ENCODE measurements at regions not wholly inside any gene's neighbourhood (a gene's known extent, or its start where the extent isn't known, plus 50 kb on each side); places are given as distances from the start of the nearest gene placed in this dataset.
"Not testable (repeated sequence)": the region's sequence is repeated elsewhere in the genome, so short reads cannot be mapped to it uniquely, and the experiment has no call there.

DNA sequence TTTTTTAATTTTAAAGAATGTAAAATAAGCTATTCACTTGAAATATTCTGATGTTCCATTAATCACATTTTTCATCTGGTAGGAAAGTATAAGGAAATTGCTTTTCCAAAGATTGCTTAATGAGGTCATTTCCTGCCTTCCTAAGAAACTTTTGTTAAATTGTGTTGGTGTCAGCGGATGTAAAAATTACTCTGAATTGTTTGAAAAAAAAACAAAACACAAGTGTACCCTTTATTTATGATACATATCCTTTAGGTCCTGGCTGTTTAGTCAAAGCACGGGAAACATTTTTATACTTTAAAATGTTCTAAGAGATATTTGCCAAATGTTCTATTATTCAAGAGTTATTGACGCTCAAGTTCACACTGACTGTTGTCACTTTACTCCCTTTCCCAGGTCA, 1357.4 kb upstream of the GOT2 start:
- no peak for DNase-seq

DNA sequence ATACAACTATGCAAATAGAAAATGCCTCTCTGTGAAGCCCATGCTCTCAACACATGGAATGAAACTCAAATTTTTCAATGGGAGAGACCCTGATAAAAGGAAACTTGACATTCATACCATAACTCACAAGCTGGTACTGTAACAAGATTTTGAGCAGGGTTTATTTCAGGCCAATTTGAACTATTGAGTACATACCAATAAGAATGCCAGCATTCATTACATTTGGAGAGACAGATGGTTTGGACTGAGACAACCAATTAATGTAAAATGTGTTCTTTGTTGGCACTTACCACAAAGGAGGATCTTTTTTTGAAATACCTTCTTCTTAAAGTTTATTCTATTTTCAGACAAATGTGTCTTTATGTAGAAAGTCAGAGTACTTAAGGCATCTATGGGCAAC, 1357.0 kb upstream of the GOT2 start:
- DNase-seq: no peak

DNA sequence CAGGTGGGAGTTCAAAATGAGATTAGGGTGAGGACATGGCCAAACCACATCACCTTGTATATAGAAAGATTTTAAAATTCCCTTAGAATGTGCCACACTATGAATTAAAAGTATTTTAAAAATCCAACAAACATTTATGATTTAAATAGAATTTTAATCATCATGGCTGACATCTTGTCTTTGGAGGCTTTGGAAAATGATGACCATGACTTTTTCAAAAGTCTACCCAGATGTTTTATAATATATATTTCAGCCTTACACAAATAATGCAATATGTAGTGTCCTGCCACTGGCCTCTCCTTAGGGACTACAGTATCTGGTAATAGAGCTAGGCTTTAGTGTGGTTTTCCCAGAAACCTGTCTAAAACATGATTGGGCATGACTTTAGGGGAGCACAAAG, 1353.4 kb upstream of the GOT2 start:
- DNase-seq: no peak

DNA sequence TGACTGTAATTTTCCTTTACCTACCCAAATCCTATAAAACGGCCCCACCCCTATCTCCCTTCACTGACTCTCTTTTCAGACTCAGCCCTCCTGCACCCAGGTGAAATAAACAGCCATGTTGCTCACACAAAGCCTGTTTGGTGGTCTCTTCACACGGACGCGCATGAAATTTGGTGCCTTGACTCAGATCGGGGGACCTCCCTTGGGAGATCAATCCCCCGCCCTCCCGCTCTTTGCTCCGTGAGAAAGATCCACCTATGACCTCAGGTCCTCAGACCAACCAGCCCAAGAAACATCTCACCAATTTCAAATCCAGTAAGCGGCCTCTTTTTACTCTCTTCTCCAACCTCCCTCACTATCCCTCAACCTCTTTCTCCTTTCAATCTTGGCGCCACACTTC, 1344.7 kb upstream of the GOT2 start:
- DNase-seq: not testable (repeated sequence)

DNA sequence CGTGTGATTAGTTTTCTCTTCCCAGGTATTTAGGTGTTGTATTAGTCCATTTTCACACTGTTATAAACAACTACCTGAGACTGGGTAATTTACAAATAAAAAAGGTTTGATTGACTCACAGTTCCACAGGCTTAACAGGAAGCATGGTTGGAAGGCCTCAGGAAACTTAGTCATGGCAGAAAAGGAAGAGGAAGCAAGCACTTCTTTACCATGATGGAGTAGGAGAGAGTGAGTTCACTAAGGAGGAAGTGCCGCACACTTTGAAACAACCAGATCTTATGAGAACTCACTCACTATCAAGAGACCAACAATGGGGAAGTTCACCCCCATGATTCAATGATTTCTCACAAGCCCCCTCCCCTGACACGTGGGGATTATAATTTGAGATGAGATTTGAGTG, 1343.7 kb upstream of the GOT2 start:
- no peak for DNase-seq

DNA sequence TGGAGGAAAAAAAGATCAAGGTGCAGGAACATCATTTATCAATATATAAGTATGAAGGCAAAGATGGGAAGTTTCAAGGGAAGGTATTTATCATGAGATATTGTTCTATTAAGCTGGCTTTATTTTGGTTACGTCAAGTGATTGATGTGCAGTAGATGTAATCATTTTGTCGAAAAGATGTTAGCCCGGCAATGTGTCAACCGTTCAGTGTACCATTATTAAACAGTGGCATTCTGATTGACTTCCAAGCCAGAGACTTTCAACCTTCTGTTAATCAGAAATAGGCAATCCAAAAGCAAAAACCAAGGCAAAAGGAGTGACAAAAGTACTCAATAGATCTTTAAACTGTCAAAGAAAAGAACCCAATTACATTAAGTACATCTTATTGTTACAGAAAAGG, 1340.3 kb upstream of the GOT2 start:
- no peak for DNase-seq

DNA sequence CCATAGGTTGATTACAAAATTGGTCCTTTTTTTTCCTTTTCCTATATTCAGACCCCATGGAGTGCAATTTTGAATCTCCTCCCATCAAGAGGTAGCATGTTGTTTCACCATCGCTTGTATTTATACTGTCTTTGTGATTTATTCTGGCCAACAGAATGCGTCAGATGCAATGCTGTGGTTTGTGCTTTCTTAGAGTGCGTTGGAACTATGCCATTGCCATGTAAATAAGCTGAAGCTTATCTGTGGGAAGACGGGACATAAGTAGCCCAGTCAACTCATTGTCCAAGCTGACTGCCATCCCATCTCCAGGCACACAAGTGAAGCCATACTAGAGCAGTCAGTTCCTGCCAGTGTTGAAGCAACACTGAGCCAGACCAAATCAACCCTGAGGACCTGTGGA, 1339.3 kb upstream of the GOT2 start:
- no peak for DNase-seq

DNA sequence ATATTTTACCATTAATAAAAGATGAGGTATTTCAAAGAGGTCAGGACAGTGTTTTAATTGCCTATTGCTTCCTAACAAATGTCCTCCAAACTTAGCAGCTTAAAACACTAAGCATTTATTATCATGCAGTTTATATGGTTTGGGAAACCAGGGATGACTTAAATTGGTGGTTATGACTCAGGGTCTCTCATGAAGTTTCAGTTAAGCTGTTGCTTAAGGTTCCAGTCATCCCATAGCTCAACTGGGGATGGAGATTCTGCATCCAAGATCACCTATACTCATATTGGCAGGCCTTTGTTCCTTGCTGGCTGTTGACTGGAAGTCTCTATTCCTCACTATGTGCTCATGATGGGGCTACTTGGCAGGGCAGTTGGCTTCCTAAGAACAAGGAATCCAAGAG, 1329.9 kb upstream of the GOT2 start:
- no peak for DNase-seq

DNA sequence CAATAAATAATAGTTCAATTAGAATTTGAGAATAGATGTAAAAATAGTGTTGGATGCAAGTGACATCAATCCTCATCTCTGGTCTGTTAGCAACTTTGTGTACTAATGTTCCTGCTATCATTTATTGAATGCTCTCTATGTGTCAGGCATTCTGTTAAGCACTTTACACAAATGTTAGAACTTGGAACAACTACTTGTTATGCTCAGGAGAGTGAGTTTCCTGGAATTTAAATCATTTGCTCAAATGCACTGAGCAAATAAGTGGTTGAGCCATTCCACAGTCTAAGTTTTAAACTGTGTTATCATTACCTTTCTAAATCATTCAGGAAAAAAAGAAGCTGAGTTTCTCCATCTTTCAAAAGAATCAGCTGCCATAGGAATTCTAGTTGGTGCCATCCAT, 1327.3 kb upstream of the GOT2 start:
- DNase-seq: no peak

DNA sequence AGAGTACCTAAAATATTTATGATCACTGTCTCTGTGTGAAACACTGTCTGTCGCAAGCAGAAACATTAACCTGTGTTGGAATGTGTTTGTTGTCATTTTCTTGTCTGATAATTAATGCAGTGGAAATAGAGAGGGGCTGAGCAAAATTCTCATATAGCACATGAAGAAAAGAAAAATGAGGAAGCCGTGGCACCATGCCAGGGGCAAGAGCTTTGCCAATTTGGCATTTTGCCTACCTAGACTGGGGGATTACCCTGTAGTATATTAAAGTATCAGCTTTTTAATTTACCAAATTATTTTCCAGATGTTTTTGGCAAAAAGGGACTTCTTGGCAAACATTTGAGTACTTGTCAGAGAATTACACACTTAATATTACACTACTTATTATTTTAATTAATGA, 1326.6 kb upstream of the GOT2 start:
- no peak for DNase-seq

DNA sequence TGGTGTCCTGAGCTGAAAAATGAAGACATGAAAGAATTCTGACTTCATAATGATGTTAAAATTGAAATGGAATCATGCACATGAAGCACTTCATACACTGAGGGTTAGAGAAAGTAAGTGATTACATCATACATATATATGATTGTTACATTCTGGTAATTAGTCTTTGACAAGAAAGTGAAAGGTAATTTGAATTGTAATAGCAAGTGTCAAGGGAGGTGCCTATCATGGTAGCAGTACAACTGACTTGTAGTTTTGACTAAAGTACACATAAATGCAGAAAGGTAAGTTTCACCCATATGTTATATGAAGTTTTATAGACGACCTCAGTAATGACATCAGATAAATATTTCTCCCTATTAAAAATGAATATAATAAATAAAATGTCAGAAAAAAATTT, 1325.0 kb upstream of the GOT2 start:
- no peak for DNase-seq

DNA sequence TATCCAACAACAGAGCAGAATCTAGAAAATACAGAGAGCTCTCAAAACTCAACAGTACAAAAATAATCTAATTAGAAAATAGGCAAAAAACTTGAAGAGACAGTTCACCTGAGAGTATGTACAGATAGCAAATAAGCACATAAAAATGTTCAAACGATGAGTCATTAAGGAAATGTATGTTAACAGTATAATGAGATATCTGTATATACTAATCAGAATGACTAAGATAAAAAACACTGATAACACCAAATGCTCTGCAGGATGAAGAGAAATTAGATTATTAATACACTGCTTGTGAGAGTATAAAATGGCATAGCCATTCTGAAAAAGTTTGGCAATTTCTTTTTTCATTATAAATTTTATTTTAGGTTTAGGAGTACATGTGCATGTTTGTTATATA, 1307.6 kb upstream of the GOT2 start:
- no peak for DNase-seq

DNA sequence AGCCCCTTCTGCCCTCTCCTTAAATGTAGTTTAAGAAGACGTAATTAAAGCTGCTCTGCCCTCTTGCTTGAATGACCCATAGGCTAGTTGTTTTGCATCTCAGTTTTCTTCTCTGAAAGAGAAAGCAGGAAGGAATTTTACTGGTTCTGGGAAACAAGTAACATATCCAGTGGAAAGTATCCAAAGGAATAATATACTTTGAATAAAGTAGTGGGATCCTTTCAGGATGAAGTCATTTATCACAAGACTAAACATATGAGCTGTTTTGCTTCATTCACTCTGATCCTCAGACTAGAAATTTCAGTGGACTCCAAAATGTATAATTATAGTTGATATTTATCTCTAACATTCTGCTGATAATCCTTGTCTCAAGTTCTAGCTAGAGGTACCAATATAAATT, 1297.6 kb upstream of the GOT2 start:
- no peak for DNase-seq

DNA sequence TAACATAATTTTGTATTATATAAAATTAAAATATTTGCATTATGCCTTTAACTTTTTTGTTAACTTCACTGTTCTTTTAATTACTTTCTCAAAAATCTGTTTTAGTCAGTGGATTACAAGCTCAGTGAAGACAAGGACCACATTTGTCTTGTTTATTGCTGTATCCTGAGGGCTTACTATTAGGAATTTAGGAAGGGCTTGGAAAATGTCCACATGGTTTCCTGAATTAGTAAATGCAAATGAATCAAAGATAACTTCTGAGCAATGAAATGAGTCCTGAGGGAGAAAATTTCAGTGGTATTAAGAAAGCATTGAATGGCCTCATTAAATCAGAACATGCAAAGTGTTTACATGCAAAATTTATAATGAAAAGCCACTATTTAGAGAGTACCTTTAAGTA, 1293.2 kb upstream of the GOT2 start:
- DNase-seq: no peak

DNA sequence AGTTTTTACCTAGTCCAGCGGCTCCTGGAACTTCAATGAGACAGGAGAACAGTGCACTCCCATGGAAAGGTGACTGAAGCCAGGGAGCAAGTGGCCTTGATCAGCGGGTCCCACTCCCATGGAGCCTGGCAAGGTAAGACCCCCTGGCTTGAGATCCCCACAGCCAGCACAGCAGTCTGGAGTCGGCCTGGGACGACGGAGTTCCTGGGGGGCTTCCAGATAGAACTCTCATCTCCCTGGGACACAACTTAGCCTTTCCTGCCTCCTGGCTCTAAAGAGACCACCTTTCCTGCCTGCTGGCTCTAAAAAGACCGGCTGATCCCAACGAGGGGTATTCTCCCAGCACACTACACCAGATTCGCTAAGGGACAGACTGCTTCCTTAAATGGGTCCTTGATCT, 1279.0 kb upstream of the GOT2 start:
- no peak for DNase-seq

DNA sequence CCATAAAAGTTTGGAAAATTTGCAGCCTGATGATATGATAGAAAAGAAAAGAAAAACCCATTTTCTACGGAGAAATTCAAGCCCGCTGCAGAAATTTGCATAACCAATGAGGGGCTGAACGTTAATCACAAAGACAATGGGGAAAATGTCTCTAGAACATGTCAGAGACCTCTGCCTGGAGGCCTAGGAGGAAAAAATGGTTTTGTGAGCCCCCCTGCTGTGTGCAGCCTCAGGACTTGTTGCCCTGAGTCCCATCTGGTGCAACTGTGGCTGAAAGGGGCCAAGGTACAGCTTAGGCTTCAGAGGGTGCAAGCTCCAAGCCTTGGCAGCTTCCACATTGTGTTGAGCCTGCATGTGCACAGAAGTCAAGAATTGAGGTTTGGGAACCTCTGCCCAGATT, 1267.4 kb upstream of the GOT2 start:
- no peak for DNase-seq

DNA sequence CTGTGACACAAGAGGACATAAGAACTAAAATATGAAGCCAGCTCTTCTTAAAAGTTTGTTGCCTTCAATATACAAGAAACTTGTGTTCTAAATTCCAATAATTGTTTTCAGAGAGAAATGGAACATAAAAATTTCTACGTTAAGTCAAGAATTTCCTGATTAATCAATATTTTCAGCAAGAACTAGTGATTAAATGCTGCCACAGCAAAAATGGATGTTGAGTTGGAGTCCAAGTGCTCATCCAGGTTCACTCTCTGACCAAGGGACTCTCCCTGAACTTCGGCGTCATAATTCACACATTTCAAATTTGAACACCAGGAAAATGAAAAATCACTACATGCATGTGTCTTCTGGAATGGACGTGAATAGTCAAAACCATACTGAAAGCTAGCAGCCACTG, 1263.6 kb upstream of the GOT2 start:
- no peak for DNase-seq

DNA sequence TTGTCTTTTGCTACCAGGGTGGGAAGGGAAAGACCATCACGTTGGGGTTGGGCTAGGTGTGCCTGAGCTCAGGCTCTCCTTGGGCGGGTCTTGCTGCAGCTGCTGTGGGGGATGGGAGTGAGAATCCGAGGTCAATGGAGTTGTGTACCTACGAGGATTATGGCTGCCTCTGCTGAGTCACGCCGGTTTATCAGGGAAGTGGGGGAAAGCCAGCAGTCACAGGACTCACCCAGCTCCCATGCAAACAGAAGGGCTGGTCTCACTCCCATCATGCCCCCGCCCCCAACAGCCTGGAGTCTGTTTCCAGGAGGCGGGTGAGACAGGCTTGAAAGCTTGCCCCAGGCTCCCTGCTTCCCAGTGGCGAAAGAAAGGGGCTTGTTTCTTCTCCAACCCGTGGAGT, 1259.0 kb upstream of the GOT2 start:
- no peak for DNase-seq

DNA sequence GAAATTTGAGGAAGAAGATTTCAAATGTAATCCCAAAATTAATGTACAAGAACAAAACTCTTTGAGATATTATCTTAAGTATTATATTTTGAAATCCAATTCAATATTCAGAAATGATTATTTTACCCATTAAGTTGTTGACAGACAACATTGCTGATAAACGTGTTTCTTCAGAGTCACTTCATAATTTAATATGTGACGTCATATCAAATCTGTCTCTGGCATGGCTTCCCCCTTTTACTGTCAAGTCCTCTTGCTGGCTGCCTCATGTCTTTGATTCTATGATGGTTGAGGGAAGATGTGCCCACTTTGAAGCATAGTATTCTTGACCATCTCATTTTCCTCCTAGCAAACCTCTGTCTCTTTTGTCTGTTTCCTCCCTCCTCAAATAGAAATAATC, 1257.1 kb upstream of the GOT2 start:
- DNase-seq: no peak

DNA sequence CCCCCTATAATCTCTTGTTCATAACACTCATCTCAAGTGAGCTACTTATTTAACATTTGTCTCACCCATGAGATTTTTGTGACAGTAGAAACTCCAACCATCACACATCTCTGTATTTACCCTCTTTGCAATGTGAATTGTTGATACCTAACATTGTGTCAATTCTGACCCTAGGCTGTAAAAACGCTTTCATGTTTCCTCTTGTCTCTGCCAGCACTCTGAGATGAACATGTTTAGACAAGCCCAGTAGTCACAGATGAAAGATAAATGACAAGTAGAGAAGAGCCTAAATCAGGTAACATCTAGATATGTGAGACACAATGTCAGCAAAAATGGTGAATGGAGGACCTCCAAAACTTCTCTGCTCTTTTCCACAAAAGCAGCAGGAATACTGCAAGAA, 1254.5 kb upstream of the GOT2 start:
- DNase-seq: no peak

DNA sequence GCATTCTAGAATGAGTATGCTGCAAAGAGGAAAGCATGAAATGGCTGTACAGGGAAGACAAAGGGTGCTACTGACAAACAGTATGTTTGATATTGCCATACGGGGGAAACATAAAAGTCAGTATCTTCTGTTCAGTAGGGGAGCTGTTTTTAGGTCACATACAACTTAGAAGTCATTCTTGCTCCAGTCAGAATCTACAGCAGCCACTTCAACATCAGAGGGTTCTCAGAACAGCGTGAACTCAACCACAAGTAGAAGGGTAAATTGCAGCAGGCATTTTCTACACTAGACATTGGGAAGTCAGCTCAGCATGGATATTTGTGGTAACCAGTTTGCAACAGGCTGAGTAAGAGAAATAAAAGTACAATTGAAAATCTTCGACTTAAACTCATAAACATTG, 1241.8 kb upstream of the GOT2 start:
- no peak for DNase-seq

DNA sequence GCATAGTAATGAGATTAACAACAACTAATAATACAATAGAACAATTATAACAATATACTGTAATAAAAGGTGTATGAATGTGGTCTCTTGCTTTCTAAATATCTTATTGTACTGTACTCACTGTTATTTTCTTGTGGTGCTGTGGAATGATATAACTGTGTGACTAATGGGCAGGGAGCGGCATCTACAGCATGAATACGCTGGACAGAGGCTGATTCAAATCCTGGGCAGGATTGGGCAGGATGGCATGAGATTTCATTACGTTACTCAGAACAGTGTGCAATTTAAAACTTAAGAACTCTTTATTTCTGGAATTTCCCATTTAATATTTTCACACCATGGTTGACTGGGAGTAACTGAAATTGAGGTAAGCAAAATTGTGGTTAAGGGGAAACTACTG, 1239.8 kb upstream of the GOT2 start:
- no peak for DNase-seq

DNA sequence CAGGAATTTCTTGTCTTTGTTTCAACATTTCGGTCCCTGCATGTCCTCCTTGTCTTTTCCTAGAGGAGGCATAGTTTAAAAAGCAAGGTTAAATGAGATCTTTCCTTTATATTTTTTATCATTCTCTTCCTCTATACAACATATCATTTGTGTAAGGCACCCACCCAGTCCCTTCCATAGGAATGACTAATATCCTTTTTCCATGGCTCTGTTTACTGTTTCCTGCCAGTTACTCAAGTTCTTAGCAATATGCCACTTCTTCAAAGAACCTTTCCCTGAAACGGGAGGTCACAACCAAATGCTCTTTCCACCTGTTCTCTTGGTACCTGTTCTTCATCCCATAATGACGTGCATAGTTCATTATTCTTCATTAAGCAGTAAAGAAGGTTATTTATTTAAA, 1237.1 kb upstream of the GOT2 start:
- DNase-seq: no peak

DNA sequence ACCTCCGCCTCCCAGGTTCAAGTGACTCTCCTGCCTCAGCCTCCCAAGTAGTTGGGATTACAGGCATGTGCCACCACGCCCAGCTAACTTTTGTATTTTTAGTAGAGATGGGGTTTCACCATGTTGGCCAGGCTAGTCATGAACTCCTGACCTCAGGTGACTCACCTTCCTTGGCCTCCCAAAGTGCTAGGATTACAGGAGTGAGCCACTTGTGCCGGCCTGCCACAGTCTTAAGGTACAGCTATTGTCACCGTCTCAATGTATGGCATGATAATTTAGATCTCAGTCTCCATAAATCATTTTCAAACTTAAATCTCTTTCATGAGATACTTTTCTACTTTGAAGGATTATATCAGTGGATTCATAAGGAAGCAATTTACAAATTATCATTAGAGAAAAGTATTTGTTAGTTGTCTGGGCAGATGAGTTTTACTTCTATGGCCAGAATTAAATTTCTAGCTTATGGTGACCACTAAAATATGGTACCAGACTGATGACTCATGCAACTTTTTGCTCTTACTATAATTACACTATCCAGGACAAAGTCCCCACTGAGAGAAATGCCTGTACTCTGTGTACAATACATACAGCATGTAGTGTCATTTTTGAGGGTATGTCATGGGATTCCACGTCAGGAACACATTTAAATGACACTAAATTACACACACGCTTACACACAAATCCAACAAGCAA, 1230.3 kb upstream of the GOT2 start:
- no peak for DNase-seq

DNA sequence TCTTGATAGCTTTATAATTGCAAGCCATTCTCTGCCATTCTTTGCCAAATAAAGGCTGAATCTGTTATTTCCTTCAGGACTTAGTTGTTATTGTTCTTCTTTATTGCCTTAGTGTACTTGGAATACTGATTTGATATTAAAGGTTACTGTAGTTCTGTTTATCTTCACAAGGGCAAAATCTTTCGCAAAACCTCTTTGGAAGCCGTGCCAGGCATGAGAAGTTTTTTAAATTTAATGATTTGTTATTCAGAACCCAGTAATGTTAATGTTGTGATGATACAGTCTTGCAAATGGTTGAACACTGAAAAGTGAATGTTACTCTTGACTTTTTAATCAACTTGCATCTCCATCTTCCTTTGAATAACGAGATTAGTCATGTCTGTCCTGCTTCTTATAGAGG, 1225.2 kb upstream of the GOT2 start:
- DNase-seq: no peak

DNA sequence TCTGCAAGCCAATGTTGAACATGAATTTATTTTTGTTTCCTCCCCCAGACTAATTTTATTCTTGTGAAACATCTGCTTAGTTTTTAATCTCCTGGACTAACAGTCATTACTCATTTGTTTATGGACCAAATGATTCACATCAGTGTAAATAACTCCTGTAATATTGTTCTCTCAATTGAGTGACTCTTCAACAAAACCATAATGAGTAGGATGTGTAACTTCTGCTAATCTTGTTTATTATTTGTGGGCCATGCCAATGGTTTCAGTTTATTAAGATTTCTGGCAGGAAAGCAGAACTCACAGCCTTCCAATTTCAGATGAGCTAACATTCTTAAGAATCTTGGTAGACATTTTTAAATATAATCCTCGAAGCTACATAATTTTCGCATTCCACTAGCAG, 1216.3 kb upstream of the GOT2 start:
- no peak for DNase-seq
